Stimulated activated CD4-positive, alpha-beta T cell treated with anti-CD3 and anti-CD28 coated beads, Interleukin-1b, Interleukin-23, amount 100 ng/mL, for 4 hours (primary cell): ENCODE measurements at regions not wholly inside any gene's neighbourhood (a gene's known extent, or its start where the extent isn't known, plus 50 kb on each side); places are given as distances from the start of the nearest gene placed in this dataset.

Experiments
- DNase-seq, 2 donors: peaks; one replicate each; pipeline ENCODE4 v3.0.0-alpha.2; 2020; ENCODE audit warnings: low read depth in 2 of 2

DNA sequence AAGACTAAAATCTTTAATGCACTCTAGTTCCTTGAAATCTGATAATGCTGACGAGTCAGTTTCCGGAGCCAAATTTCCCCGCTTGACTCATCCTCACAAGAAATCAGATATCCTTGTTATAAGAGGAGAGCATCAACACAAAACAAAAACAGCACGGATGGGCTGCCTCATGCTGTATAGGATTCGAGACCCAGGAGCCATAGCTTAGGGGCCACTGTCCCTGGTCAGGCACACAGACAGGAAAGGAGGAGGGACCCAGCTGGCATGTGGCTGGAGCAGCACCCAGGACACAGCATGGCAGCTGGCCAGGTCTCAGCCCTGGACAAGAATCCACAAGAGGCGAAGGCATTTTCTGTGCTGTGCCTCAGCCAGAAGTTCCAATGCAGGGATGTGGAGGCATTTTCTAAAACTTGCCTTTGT, 110.2 kb upstream of the SPATA13 start:
- no peak for DNase-seq

DNA sequence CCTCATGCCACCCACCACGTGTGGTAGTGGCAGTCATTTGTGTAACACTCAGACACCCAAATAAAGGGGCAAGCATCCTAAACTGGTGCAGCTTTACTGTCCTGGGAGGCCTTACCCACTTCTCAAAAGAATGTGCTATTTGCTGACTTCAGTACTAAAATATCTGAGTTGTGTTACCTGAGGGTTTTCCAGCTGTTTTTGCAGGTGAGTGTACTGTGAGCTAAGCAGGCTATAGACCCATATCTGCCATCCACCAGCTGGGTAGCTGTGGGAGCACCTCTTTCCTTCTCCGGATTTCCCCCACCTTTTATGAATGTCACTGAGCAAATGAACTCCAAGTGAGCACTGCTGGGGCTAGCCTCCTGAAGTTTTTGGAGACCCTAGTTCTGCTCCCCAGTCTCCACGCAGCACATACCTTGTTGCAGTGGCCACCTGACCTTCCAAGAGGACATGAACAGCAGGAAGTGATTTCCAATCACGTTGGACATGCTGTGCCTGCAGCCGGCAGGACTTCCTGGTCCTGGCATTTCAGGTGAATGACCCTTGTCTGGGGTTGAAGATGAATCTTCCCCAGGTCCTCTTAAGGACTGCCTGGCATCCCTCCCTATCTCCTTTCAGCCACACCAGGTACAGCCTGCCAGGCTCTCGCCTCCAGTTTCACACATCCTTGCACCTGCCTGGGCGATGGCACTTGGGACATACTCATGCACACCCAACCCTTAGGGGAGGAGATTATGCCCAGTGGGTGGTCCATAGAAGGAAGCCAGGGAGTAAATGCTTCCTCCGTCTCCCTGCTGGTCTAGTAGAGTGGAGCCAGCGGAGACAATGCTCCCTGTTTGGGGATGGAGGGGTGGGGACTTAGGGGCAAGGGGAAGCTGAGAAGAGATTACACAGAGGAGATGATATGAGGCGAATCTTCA, 109.5 kb upstream of the SPATA13 start:
- DNase-seq = no peak

GRCh38 chr13:24052547-24053518, 107.7 kb upstream of the SPATA13 start:
- no peak for DNase-seq

GRCh38 chr13:24053519-24054251, 106.8 kb upstream of the SPATA13 start:
- DNase-seq = peak; percentile 28 to 41

GRCh38 chr13:24056616-24057137, 103.8 kb upstream of the SPATA13 start:
- no peak for DNase-seq

- DNase-seq = no peak
These were observed 99.5 kb upstream of the SPATA13 start for GRCh38 chr13:24060993-24061392.

- no peak for DNase-seq
These were observed 97.1 kb upstream of the SPATA13 start for GRCh38 chr13:24063281-24063877.

- no peak for DNase-seq
These were observed 96.1 kb upstream of the SPATA13 start for GRCh38 chr13:24064371-24064770.

DNA sequence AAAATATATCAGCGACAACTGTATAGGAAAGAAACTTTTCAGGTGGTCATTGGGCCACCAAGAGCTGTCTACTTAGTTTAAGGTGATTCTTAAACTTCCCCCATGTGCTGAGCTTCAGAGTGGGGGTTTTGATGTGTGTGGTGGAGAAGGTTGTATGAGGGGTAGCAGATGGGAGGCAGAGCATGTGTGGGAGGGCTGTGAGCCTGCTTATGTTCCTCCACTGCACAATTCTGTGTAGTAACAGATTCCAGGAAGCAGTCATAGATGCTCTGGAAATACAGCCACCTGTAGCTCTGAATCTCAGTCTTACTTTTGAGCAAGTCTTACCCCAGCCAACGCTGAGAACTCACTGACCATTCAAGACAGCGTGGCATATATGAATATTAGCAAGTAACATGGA, 95.3 kb upstream of the SPATA13 start:
- DNase-seq = no peak

DNA sequence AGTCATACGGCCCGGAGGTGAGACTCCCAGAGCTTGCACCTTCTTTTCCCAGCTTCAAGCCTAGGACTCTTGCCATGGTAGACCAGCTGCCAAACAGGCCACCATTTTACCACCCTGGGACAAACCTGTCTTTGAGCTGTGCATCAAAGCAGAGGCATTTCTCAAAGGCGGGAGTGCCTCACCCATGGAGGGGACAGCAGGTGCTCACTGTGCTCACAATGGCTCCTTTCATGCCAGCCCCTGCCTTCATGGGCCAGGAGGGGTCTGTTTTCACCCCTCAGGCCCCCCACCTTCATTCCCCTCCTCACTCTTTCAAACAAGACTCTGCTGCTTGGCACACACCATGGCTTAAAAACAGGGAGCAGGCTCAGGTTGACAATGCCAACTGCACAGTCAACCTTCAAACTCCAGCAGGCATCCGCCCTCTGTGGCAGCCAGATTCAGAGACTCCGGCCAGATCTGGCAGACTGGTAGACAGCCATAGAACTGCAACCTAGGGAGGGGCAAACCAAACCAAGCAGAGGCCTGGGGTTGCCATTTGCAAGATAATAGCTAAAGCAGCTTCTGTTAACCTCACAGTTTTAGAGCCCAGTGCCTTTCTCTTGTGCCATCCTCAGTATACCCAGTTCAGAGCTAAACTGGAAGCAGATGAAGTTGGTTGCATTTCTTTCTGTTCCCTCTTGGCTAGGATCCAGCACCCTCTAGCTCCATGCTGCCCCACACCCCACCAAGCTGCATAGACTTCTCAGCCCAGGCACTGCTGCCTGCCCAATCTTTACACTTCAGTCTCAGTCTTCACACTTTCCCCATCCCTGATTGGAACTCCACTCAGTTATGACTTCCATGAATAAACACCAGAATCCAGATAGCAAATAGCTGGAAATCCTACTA, 93.9 kb upstream of the SPATA13 start:
- DNase-seq = no peak

GRCh38 chr13:24068472-24068871, 92.0 kb upstream of the SPATA13 start:
- DNase-seq = no peak

DNA sequence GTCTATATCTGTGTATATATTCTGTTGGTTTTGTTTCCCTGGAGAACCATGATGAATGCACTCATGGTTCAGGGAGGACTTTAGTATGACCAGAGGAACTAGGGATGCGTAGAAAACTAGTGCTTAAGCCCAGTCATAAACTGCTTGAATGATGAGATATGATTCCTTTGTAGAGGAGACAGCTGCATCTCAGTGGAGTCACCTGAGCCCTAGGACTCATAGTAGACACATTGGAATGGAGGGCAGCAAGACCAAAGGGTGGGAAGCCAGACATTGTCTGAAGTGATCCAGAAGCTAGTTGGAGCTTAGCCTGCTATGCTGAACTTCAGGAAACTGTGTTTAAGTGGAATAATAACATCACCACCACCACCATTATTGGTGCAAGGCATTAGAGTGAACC, 89.5 kb upstream of the SPATA13 start:
- DNase-seq = no peak

GRCh38 chr13:24071423-24072075, 89.0 kb upstream of the SPATA13 start:
- no peak for DNase-seq

GRCh38 chr13:24073657-24074056, 86.9 kb upstream of the SPATA13 start:
- no peak for DNase-seq

- DNase-seq = no peak
These were observed 85.8 kb upstream of the SPATA13 start for GRCh38 chr13:24074678-24075077.

GRCh38 chr13:24075137-24075975, 85.2 kb upstream of the SPATA13 start:
- DNase-seq = no peak

GRCh38 chr13:24076109-24076508, 84.4 kb upstream of the SPATA13 start:
- no peak for DNase-seq

DNA sequence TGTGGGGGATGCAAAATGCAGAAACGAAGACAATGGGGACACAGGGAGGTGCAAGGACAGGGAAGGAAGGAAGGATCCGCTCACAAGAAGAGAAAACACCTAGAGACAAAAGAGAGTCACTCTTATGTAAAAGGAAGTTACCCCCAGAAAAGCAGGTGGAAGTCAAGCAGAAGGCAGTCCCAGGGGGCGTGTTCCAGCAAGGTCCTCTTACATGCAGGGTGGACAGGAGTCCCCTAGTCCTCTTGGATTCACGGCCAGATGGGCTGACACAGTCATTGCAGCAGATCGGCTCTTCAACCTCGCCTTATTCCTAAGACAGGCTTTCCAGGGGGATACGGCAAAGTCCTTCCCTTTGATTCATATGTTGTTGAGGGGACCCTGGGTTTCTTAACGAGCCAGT, 83.9 kb upstream of the SPATA13 start:
- no peak for DNase-seq

- no peak for DNase-seq
These were observed 80.4 kb upstream of the SPATA13 start for GRCh38 chr13:24080134-24080533.
